ENCODE measurements at regions not wholly inside any gene's neighbourhood (a gene's known extent, or its start where the extent isn't known, plus 50 kb on each side); places are given as distances from the start of the nearest gene placed in this dataset.

GRCh38 chr16:9622268-9622667, 530.8 kb downstream of the HAPSTR1 start:
- TF ChIP-seq CTCF (conservative IDR thresholded peaks at IDR 0.05) (no peak), ZFX (IDR thresholded peaks at IDR 0.05) (no peak)

Measured in C4-2B (cell line).